PFSK-1 (cell line): ENCODE measurements at regions not wholly inside any gene's neighbourhood (a gene's known extent, or its start where the extent isn't known, plus 50 kb on each side); places are given as distances from the start of the nearest gene placed in this dataset.

ENCODE experiments used
- POLR2AphosphoS5 ChIP-seq: IDR thresholded peaks from 2 replicates; pipeline ENCODE4 v1.6.1; 2012; ENCODE audit warnings: low read depth, mild to moderate bottlenecking, control low read depth, low read length, moderate library complexity
- TF ChIP-seq, protein P1 (sequence below), 2 experiments: IDR thresholded peaks; 2 replicates each; pipeline versions ENCODE4 v1.6.1 to v1.8.0; 2011 to 2012; ENCODE audit warnings: low read depth in 2 of 2, low read length in 2 of 2, control low read depth in 1 of 2, inconsistent platforms in 1 of 2, mild to moderate bottlenecking in 1 of 2, moderate library complexity in 1 of 2; ENCODE audit not compliant: insufficient read depth in 1 of 2

DNA sequence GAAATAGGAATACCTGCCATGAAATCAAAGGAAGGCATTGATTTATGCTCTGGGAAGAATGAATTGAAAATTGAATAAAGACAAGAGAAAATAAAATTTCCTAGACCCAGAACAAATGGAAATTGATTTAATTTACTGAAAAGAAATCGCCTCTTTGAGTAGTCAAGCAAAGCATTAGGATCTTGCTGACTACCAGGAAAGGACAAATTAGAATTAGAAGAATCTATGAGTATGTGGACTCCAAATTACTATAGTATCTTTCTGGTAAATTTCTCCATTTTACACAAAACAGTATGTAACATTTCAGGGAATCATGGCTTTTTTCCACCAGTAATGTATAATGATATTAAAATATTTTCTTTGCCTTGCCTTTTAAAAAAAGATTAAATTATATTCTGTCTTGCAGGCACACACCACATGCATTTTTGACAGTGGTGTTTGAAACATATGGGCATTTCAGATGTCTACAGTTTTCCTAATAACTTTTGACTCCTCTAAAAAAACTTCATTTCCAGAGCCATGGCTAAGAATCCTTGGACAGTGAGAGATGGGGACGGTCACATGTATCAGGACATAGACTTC is 768.7 kb upstream of the NRSN1 start:
- TF ChIP-seq, protein P1, sequence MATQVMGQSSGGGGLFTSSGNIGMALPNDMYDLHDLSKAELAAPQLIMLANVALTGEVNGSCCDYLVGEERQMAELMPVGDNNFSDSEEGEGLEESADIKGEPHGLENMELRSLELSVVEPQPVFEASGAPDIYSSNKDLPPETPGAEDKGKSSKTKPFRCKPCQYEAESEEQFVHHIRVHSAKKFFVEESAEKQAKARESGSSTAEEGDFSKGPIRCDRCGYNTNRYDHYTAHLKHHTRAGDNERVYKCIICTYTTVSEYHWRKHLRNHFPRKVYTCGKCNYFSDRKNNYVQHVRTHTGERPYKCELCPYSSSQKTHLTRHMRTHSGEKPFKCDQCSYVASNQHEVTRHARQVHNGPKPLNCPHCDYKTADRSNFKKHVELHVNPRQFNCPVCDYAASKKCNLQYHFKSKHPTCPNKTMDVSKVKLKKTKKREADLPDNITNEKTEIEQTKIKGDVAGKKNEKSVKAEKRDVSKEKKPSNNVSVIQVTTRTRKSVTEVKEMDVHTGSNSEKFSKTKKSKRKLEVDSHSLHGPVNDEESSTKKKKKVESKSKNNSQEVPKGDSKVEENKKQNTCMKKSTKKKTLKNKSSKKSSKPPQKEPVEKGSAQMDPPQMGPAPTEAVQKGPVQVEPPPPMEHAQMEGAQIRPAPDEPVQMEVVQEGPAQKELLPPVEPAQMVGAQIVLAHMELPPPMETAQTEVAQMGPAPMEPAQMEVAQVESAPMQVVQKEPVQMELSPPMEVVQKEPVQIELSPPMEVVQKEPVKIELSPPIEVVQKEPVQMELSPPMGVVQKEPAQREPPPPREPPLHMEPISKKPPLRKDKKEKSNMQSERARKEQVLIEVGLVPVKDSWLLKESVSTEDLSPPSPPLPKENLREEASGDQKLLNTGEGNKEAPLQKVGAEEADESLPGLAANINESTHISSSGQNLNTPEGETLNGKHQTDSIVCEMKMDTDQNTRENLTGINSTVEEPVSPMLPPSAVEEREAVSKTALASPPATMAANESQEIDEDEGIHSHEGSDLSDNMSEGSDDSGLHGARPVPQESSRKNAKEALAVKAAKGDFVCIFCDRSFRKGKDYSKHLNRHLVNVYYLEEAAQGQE (IDR thresholded peaks at IDR 0.05; ENCODE audit: insufficient read depth in 1 of 2, low read depth in 2 of 2, low read length in 2 of 2), result no peak
- TF ChIP-seq POLR2AphosphoS5, result no peak
